ENCODE measurements at regions not wholly inside any gene's neighbourhood (a gene's known extent, or its start where the extent isn't known, plus 50 kb on each side); places are given as distances from the start of the nearest gene placed in this dataset.

GRCh38 chr2:3130889-3131635, 246.6 kb downstream of the EIPR1 start:
- DNase-seq (ENCODE audit: low spot score) (no peak), ATAC-seq (ENCODE audit: low FRiP score) (no peak)
- TF ChIP-seq, protein P1, sequence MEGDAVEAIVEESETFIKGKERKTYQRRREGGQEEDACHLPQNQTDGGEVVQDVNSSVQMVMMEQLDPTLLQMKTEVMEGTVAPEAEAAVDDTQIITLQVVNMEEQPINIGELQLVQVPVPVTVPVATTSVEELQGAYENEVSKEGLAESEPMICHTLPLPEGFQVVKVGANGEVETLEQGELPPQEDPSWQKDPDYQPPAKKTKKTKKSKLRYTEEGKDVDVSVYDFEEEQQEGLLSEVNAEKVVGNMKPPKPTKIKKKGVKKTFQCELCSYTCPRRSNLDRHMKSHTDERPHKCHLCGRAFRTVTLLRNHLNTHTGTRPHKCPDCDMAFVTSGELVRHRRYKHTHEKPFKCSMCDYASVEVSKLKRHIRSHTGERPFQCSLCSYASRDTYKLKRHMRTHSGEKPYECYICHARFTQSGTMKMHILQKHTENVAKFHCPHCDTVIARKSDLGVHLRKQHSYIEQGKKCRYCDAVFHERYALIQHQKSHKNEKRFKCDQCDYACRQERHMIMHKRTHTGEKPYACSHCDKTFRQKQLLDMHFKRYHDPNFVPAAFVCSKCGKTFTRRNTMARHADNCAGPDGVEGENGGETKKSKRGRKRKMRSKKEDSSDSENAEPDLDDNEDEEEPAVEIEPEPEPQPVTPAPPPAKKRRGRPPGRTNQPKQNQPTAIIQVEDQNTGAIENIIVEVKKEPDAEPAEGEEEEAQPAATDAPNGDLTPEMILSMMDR (IDR thresholded peaks at IDR 0.05), result no peak

GRCh38 chr2:3130444-3130843, 247.2 kb downstream of the EIPR1 start:
- no peak for DNase-seq (ENCODE audit: low spot score)
- no peak for ATAC-seq (ENCODE audit: low FRiP score)
- TF ChIP-seq, protein P1 (IDR thresholded peaks at IDR 0.05), result no peak

GRCh38 chr2:3129867-3130266, 247.8 kb downstream of the EIPR1 start:
- no peak for DNase-seq (ENCODE audit: low spot score)
- TF ChIP-seq, protein P1 (IDR thresholded peaks at IDR 0.05), result no peak
- no peak for ATAC-seq (ENCODE audit: low FRiP score)

GRCh38 chr2:3128786-3129185, 248.8 kb downstream of the EIPR1 start:
- TF ChIP-seq, protein P1 (IDR thresholded peaks at IDR 0.05), result no peak
- ATAC-seq (ENCODE audit: low FRiP score) (no peak), DNase-seq (ENCODE audit: low spot score) (no peak)

GRCh38 chr2:3127710-3128109, 249.9 kb downstream of the EIPR1 start:
- TF ChIP-seq, protein P1 (IDR thresholded peaks at IDR 0.05), result no peak
- DNase-seq (ENCODE audit: low spot score), result no peak
- no peak for ATAC-seq (ENCODE audit: low FRiP score)

DNA sequence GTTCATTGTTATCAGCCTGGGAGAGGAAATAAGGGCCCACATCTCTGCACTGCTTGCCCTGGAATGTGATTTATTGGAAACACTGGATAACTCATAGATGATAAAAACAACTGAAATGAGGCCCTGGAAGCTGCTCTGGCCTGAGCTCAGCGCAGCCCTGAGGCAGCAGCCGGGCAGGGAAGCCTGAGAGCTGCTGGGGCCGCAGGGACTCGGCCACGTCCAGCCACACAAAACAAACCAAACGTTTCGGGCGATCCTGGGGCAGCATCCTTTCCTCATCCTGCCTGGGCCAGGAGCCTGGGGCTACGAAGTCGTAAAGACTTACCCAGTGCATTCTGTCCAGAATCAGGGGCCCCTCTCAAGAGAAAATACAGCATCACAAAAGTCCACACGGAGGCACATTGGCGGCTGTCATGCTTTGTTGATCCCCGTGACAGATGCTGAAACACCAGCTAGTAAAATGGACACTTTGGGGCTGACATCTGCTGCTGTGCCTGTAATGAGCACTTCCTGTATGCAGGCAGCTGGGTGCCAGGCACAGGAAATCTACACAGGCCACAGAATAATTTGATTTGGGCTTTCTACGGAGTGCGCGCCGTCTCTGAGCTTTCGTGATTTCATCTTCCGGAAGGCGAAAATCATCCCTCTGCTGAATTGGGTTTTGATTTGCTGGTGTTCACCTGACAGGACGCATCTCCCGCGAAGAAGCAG, 250.6 kb downstream of the EIPR1 start:
- no peak for DNase-seq (ENCODE audit: low spot score)
- no peak for ATAC-seq (ENCODE audit: low FRiP score)
- TF ChIP-seq, protein P1 (IDR thresholded peaks at IDR 0.05), result no peak
